SK-N-SH treated with all-trans-retinoic acid at 6 μM for 48 hours (cell line): ENCODE measurements at regions not wholly inside any gene's neighbourhood (a gene's known extent, or its start where the extent isn't known, plus 50 kb on each side); places are given as distances from the start of the nearest gene placed in this dataset.

Source experiments
- POU6F1 ChIP-seq: fragments of 250-450 bp; sonication (Bioruptor Pico); IDR thresholded peaks from 2 replicates; pipeline ENCODE4 v1.8.0; 2021; ENCODE audit warnings: low read depth, mild to moderate bottlenecking, moderate library complexity, borderline replicate concordance
- RARB ChIP-seq: fragments of 250-450 bp; sonication (Bioruptor Pico); IDR thresholded peaks from 2 replicates; pipeline ENCODE4 v1.8.0; 2021; ENCODE audit warnings: mild to moderate bottlenecking, moderate library complexity

GRCh38 chr4:24664956-24665355 is 80.6 kb upstream of the DHX15 start:
- TF ChIP-seq RARB (CRISPR knock-in tag) (no peak), POU6F1 (CRISPR knock-in tag) (no peak)
